ENCODE measurements at regions not wholly inside any gene's neighbourhood (a gene's known extent, or its start where the extent isn't known, plus 50 kb on each side); places are given as distances from the start of the nearest gene placed in this dataset.

DNA sequence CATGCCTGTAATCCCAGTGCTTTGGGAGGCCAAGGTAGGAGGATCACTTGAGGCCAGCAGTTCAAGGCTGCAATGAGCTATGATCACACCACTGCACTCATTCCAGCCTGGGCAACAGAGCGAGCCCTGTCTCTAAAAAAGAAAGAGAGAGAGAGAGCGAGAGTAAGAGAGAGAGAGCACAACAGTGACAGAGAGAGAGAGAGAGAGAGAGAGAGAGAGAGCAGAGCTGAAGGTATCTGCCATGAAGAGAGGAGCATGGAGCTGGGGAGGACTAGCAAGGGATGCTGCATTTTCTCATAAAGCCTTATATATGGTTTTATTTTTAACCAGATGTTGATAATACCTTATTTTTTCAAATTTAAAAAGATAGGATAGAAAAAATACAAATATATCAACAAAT is 84.5 kb upstream of the RNF32 start:
- TF ChIP-seq, protein P1, sequence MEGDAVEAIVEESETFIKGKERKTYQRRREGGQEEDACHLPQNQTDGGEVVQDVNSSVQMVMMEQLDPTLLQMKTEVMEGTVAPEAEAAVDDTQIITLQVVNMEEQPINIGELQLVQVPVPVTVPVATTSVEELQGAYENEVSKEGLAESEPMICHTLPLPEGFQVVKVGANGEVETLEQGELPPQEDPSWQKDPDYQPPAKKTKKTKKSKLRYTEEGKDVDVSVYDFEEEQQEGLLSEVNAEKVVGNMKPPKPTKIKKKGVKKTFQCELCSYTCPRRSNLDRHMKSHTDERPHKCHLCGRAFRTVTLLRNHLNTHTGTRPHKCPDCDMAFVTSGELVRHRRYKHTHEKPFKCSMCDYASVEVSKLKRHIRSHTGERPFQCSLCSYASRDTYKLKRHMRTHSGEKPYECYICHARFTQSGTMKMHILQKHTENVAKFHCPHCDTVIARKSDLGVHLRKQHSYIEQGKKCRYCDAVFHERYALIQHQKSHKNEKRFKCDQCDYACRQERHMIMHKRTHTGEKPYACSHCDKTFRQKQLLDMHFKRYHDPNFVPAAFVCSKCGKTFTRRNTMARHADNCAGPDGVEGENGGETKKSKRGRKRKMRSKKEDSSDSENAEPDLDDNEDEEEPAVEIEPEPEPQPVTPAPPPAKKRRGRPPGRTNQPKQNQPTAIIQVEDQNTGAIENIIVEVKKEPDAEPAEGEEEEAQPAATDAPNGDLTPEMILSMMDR (IDR thresholded peaks at IDR 0.05) = no peak
- TF ChIP-seq POLR2A (IDR thresholded peaks at IDR 0.05) = no peak

All from thyroid gland (tissue), 4 donors.